SK-N-SH (cell line): ENCODE measurements at regions not wholly inside any gene's neighbourhood (a gene's known extent, or its start where the extent isn't known, plus 50 kb on each side); places are given as distances from the start of the nearest gene placed in this dataset.

Source experiments
- EP300 ChIP-seq, 2 experiments: IDR thresholded peaks; 2 replicates each; pipeline versions ENCODE4 v1.4.0 to v1.6.1; 2012; ENCODE audit warnings: borderline replicate concordance in 1 of 2, low read depth in 1 of 2, low read length in 1 of 2
- NRF1 ChIP-seq: IDR thresholded peaks from 2 replicates; pipeline ENCODE4 v1.6.1; 2012; ENCODE audit warnings: low read depth, mild to moderate bottlenecking, low read length
- POLR2AphosphoS5 ChIP-seq: IDR thresholded peaks from 2 replicates; pipeline ENCODE4 v1.6.1; 2012; ENCODE audit warnings: low read depth, low read length
- SIN3A ChIP-seq: IDR thresholded peaks from 2 replicates; pipeline ENCODE4 v1.6.1; 2012; ENCODE audit warnings: low read depth, mild to moderate bottlenecking, low read length, moderate library complexity, borderline replicate concordance
- YY1 ChIP-seq: IDR thresholded peaks from 2 replicates; pipeline ENCODE4 v1.4.0; 2012; ENCODE audit warnings: low read depth, mild to moderate bottlenecking
- TF ChIP-seq, protein P1 (sequence below): fragments of 200-600 bp; sonication (generic); IDR thresholded peaks from 2 replicates; pipeline ENCODE4 v1.6.1; 2017; ENCODE audit warnings: antibody characterized with exemption, mild to moderate bottlenecking, moderate library complexity

DNA sequence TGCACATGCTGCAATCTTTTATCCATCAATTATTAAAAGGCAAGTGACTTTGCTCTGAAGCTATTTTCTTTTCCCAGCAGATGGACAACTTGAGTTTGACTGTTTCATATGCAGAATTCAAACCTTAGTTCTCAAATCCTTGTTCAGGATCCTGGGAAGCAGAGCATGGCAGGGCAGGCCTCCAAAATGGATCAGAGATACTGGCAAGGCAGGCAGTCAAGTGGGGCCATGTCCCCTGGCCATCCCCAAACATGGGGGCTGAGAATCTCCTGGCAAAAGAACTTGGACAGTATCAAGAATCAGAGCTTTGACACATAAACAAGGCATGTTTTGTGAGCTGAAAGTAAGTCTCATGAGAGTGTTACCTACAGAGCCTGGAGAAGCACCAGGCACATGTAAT lies 122.9 kb upstream of the CTNNB1 start:
- TF ChIP-seq, protein P1, sequence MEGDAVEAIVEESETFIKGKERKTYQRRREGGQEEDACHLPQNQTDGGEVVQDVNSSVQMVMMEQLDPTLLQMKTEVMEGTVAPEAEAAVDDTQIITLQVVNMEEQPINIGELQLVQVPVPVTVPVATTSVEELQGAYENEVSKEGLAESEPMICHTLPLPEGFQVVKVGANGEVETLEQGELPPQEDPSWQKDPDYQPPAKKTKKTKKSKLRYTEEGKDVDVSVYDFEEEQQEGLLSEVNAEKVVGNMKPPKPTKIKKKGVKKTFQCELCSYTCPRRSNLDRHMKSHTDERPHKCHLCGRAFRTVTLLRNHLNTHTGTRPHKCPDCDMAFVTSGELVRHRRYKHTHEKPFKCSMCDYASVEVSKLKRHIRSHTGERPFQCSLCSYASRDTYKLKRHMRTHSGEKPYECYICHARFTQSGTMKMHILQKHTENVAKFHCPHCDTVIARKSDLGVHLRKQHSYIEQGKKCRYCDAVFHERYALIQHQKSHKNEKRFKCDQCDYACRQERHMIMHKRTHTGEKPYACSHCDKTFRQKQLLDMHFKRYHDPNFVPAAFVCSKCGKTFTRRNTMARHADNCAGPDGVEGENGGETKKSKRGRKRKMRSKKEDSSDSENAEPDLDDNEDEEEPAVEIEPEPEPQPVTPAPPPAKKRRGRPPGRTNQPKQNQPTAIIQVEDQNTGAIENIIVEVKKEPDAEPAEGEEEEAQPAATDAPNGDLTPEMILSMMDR, result no peak
- TF ChIP-seq YY1 (no peak), EP300 (IDR thresholded peaks at IDR 0.05; ENCODE audit: borderline replicate concordance in 1 of 2, low read depth in 1 of 2, low read length in 1 of 2) (no peak), SIN3A (no peak), POLR2AphosphoS5 (no peak), NRF1 (no peak)
